Epithelial cell of esophagus (primary cell): ENCODE measurements at regions not wholly inside any gene's neighbourhood (a gene's known extent, or its start where the extent isn't known, plus 50 kb on each side); places are given as distances from the start of the nearest gene placed in this dataset.

ENCODE experiments used
- DNase-seq: peaks from one replicate; pipeline ENCODE4 v3.0.0; 2010; ENCODE audit warnings: low read depth
- H3K4me3 ChIP-seq: 2 replicates; pipeline ENCODE4 v1.5.1; 2011; ENCODE audit warnings: mild to moderate bottlenecking, low read length, control low read depth
- TF ChIP-seq, protein P1 (sequence below): IDR thresholded peaks from 2 replicates; pipeline ENCODE4 v1.5.1; 2011; ENCODE audit warnings: low read depth, mild to moderate bottlenecking, low read length, control low read depth, inconsistent platforms; ENCODE audit not compliant: insufficient read depth; ENCODE audit errors: missing control alignments

GRCh38 chr3:150165396-150166094, 194.8 kb upstream of the PFN2 start:
- H3K4me3 ChIP-seq = no peak overlapping the region
- DNase-seq = no peak
- TF ChIP-seq, protein P1, sequence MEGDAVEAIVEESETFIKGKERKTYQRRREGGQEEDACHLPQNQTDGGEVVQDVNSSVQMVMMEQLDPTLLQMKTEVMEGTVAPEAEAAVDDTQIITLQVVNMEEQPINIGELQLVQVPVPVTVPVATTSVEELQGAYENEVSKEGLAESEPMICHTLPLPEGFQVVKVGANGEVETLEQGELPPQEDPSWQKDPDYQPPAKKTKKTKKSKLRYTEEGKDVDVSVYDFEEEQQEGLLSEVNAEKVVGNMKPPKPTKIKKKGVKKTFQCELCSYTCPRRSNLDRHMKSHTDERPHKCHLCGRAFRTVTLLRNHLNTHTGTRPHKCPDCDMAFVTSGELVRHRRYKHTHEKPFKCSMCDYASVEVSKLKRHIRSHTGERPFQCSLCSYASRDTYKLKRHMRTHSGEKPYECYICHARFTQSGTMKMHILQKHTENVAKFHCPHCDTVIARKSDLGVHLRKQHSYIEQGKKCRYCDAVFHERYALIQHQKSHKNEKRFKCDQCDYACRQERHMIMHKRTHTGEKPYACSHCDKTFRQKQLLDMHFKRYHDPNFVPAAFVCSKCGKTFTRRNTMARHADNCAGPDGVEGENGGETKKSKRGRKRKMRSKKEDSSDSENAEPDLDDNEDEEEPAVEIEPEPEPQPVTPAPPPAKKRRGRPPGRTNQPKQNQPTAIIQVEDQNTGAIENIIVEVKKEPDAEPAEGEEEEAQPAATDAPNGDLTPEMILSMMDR = no peak

DNA sequence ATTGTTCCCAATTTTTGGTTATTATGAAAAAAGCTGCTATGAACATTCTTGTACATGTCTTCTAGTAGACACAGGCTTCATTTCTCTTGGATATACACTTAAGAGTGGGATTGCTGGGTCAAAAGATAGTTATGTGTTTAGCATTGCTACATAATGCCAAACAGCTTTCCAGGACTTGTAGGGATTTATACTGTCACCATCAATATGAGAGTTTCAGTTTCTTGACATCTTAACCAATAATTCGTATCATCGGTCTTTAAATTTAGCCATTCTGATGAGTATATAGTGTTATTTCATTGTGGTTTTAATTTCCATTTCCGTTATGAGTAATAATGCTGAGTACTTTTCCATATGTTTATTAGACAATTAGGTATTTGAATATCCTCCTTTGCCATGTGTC, 190.3 kb upstream of the PFN2 start:
- DNase-seq = no peak
- TF ChIP-seq, protein P1 = no peak
- H3K4me3 ChIP-seq = no peak overlapping the region

- DNase-seq = no peak
- TF ChIP-seq, protein P1 = no peak
- no peak overlapping the region for H3K4me3 ChIP-seq
Measured at GRCh38 chr3:150158943-150159625, 188.4 kb upstream of the PFN2 start.

DNA sequence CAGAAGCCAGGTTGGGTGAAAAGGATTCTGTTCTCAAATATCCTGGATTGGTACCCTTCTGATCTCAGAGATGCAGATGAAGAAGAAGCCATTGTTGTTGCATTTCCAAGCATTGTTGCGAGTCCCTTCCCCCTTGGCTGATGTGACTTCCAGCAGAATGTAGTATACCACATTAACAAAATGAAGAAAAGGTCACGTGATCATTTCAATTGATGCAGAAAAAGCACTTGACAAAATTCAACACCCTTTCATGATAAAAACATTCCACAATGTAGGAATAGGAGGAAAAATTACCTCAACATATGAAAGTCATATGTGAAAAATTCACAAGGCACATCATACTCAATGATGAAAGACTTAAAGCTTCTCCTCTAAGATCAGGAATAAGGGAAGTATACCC, 181.9 kb upstream of the PFN2 start:
- TF ChIP-seq, protein P1 = no peak
- DNase-seq = no peak
- no peak overlapping the region for H3K4me3 ChIP-seq

- TF ChIP-seq, protein P1 = no peak
- peak; percentile 16 for DNase-seq
- no peak overlapping the region for H3K4me3 ChIP-seq
Measured at GRCh38 chr3:150150633-150151032, 179.9 kb upstream of the PFN2 start.

GRCh38 chr3:150149651-150150051, 179.0 kb upstream of the PFN2 start:
- H3K4me3 ChIP-seq = no peak overlapping the region
- TF ChIP-seq, protein P1 = no peak
- peak; percentile 88 for DNase-seq
